Fibroblast of lung (primary cell): ENCODE measurements at regions not wholly inside any gene's neighbourhood (a gene's known extent, or its start where the extent isn't known, plus 50 kb on each side); places are given as distances from the start of the nearest gene placed in this dataset.

ENCODE experiments used
- EZH2 ChIP-seq: IDR thresholded peaks from 2 replicates; pipeline ENCODE4 v1.5.1; 2012; ENCODE audit warnings: low read length, control low read depth, mild to moderate bottlenecking; ENCODE audit errors: missing control alignments
- TF ChIP-seq, protein P1 (sequence below), 2 donors: IDR thresholded peaks in 1 of 2; conservative IDR thresholded peaks in 1 of 2; 1 replicate in 1 of 2; 2 replicates in 1 of 2; pipeline ENCODE4 v1.5.1; 2011 to 2012; ENCODE audit warnings: low read length in 2 of 2, control low read depth in 1 of 2, inconsistent platforms in 1 of 2, low read depth in 1 of 2, mild to moderate bottlenecking in 1 of 2

DNA sequence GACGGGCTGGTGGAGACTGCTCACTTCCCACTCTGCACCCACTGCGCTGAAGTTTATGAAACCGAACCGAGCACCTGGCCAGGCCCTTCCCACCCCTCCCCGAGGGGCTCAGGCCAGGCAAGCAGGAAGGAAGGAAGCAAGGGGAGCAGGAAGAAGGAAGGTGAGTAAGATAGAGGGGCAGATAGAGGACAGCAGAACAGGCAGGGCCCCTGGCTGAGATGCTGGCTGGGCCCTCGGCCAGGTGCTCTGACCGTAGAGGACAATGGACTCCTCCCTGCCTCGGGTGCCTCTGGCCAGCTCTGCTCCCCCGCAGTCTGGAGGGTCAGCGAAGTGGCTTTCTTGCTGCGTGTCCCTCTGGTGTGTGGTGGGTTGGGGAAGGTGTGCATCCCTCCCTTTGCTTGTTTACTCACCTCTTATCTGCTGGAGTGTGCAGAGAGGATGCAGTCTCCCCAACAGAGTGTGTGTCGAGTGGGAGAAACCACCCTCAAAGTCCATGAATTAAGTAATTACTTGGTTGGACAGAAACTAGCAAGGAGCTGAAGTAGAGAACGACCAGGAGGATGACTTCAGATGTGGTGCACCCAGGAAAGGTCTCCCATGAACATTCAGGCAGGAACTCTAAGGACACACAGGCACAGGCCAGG is 82.8 kb upstream of the PPP2R2D start:
- TF ChIP-seq, protein P1, sequence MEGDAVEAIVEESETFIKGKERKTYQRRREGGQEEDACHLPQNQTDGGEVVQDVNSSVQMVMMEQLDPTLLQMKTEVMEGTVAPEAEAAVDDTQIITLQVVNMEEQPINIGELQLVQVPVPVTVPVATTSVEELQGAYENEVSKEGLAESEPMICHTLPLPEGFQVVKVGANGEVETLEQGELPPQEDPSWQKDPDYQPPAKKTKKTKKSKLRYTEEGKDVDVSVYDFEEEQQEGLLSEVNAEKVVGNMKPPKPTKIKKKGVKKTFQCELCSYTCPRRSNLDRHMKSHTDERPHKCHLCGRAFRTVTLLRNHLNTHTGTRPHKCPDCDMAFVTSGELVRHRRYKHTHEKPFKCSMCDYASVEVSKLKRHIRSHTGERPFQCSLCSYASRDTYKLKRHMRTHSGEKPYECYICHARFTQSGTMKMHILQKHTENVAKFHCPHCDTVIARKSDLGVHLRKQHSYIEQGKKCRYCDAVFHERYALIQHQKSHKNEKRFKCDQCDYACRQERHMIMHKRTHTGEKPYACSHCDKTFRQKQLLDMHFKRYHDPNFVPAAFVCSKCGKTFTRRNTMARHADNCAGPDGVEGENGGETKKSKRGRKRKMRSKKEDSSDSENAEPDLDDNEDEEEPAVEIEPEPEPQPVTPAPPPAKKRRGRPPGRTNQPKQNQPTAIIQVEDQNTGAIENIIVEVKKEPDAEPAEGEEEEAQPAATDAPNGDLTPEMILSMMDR (conservative IDR thresholded peaks at IDR 0.05 in 1 of 2, IDR thresholded peaks at IDR 0.05 in 1 of 2; ENCODE audit: low read depth in 1 of 2, low read length in 2 of 2), result no peak
- no peak for TF ChIP-seq EZH2
